IPS DF 19.7 (cell line): ENCODE measurements at regions not wholly inside any gene's neighbourhood (a gene's known extent, or its start where the extent isn't known, plus 50 kb on each side); places are given as distances from the start of the nearest gene placed in this dataset.

ENCODE experiments used
- DNase-seq: peaks from one replicate; pipeline ENCODE4 v3.0.0-alpha.2; 2013; ENCODE audit warnings: low read depth, low spot score

GRCh38 chr10:121171825-121172787 is 320.9 kb downstream of the WDR11 start:
- no peak for DNase-seq

DNA sequence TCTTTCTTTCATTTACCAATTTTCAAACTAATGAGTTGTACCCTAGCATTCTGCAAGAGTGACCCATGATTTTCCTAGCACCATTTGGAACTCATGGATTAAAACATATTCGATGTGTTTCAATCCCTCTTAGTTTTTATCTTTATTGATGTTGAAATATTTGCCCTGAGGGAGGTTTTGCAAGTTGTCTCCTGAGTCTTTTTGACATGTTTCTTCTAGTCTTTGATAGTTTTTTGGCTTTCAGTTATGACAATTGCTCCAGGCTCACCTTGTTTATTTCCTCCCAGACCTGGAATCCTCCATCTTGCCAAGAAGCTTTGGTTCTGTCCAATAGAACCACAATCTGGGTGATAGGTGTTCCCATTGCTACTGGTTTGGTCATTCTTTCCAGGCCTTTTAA is 327.8 kb downstream of the WDR11 start:
- DNase-seq = no peak

DNA sequence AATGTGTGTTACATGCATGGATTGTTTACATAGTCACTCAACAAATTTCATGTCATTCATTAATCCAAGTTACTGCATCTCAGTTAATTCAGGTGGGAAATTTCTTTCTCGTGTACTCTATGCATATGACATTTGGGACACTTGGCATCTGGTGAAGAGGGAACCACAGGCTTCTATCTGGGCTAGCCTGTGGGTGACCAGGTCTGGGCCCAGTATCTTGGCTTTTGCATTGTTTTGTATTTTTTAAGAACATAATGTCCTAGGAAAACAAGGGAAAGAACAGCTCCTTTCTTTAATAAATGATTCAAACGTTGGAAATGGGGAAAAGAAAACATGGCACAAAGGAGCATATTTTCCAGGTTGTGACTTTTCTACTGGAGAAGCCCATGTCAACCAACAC is 331.1 kb downstream of the WDR11 start:
- no peak for DNase-seq

DNA sequence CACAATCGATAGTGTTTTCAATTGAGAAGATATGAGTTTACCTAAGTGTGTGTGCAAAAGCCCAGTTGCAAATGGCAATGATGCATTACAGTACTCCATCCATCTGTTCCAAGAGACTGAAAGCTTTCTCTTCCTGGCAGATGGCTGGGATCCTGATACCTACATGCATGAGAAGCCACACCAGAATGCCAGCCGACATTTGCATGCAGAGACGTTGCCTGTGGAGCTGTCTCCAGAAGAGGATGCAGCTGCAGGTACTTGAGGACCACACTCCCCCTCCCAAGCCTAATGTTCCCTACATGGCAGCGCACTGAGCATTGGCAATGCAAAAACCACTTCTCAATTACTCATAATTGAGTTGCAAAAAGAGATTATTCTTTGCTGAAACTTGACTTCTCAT is 332.1 kb downstream of the WDR11 start:
- DNase-seq = no peak

- DNase-seq = no peak
Measured at GRCh38 chr10:121183707-121184106, 332.5 kb downstream of the WDR11 start.

DNA sequence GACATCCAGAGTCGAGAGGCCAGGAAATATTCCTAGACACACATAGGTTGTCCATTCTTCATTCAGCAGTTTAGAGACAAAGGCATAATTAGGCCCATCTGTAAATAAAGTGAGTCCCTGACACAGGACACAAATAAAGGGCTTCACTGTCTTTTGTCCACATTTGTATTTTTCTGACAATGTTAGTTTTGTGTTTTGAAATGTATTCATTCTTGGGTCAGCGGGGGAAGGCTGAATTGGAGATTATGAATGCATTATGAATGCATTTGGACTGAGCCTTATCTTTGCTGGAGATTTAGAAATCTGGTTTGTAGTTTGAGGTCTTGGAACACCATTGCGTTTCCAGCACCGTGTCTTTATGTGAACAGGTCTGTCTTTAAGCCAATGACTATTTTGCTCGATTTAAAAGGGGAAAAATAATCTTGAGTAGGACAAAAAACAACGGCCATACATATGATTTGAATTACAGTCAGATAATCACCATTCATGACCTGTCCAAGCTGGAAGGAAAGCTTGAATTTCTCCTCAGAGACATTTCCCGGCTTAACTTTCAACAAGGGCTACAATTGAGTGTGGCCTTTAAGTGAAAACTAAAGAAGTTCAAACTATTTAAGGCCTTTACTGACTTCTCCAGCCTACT is 334.8 kb downstream of the WDR11 start:
- no peak for DNase-seq

DNA sequence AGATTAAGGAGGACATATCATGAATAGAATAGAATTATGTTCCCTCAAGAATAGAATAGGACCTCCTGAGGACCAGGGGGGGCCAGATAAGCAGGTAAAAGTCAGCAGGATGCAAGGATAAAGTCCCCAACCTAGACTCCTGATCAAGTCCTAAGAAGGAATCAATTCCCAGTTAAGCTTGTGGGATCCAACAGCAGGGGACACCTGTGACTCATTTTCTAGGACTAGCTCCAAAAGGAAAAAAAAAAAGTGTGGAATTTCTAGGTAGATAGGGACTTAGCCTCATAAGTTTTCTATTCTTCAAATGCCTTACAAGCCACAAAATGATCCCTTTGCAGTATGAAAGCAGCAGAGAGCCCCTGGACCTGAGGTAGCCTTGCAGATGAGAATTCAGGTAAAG is 336.2 kb downstream of the WDR11 start:
- DNase-seq = no peak

DNA sequence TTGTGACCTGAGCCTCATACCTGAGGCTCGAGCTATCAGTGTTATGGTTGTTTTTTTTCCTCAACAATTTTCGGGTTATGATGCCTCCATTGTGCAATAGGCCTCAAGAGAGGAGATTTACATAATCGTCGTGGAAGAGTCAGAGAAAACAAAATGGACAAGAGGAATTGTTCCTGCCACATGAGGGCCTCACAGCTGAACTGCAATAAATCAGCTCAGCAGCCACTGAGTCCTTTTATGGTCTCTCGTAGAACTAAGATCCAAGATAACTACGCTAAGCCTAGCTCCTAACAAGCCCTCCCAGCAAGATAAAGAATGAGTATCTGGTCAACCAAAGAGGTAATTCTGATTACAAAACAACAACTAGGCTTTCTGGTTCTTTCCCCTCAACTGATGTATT is 336.8 kb downstream of the WDR11 start:
- no peak for DNase-seq

DNA sequence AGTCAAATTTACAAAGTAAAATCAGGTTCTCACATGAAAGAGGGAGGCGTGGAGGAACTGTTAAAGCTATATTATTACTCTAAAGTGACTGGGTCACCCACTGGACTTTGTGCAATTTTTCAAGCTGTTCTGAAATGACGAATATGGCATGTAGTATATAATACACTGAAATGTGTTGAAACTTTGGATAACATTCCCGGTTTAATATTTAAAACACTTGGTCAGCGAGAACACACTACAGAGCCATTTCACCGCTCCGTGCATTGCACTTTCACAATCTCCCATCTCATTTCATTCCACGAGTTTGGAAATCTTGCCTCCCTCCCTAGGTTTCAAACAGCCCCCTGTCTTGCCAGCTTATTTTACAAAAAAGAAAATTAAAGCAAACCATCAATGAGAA is 337.9 kb downstream of the WDR11 start:
- DNase-seq = no peak

DNA sequence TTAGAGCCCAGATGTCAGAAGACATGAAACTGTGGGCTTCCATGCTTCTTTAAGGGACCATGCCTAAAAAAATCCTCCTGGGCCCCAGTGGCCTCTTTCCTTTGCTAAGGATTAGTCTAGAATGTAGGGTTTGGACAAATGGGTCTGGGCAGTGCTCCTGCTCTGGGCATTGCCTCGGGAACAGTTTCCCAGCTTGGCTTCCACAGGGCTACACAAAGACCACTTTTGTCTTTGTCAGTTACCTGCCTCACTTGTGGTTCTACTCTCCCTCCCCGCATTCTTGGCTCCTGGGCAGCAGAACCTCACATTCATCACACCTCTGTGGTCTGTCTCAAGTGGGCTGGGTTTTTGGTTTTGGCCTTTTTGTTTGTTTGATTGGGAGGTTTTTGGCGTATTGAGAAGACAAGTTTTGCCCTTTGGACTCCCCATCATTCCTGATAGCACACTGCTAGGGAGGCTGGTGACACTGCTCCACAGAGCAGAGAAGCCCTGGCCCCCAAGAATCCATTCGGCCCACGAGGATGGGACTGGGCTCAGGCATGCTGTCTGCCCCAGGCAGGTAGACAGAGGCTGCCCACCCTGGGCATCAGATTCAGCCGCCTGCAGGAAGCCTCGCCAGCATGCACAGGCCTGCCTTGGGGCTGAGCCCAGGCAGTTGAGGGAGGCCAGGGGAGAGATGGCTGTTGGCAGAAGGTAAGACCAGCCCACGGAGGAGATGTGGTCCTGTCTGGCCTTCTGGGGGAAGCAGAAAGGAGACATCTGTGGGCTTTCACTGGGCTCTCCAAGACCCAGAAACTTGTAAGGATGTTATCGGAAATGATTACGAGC is 343.7 kb downstream of the WDR11 start:
- no peak for DNase-seq

- DNase-seq = no peak
Measured at GRCh38 chr10:121195524-121195910, 344.4 kb downstream of the WDR11 start.

DNA sequence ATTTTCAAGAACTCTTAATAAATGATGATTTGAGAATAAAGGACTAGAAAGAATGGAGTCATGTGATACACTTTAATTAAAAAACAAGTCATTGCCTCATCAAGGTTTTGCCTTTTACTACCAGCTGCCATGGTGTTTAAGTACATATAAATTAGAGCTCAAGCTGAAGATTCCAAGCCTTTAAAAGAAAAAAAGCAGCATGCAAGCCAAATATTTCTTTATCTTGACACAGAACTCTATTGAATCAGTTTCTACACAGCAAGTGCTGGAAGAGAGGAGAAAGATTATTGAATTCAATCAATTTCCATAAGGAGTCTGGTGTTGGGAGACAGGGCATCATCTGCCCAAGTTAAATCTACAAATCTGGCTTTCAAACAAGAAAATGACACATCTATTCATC is 347.9 kb downstream of the WDR11 start:
- no peak for DNase-seq

DNA sequence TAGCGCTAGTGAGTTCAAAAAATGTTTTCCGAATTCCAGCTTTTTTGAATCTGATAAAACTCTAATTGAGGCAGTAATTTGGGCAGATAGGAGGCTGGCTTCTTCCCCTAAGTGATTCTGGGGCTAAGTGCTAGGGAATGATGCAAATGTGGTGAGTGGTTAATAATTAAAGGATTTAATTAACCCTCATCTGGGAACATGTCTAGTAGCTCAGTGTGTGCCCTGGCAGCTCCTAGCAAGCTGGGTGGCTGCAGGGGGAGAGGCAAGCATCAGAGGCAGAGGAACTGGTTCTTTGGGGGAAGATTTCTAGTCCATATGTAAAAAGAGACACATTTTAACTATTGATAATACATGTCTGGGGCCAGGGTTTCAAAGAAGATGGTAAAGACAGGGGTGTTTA is 354.5 kb downstream of the WDR11 start:
- no peak for DNase-seq

DNA sequence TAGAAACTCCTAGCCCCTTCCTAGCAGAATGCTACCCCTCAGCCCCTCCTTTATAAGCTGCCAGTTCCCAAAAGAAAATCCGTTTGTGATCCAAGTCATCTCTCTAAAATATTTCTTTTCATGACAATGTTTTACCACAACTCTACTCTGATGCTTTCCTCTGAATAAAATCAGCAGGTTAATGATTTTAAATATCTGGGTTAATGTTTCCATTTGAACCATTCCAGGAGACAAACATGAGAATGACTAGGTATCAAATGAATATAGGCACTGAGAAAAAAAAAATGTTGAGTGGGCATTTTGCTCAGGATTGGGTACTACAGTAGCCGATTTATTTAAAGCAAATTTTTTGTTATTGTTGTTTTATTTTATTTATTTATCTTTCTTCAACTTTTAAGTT is 360.3 kb downstream of the WDR11 start:
- DNase-seq = no peak

DNA sequence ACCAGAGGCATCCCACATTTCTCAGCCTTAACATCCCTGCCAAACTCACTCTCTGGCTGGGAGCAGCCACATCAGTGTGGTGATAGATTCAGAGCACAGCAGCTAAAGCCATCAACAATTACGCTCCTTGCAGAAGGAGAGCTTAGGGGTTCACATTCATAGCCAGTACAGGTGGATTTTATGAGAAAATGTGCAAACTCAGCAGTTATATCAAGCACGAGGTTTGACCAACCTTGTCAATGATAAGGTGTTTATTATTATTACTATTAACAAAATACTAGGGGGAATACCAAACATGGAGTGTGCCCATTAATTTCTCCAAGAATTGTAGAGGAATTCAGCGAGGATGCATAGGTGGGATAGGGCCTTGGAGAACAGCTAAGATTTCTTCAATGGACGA is 362.3 kb downstream of the WDR11 start:
- DNase-seq = no peak

DNA sequence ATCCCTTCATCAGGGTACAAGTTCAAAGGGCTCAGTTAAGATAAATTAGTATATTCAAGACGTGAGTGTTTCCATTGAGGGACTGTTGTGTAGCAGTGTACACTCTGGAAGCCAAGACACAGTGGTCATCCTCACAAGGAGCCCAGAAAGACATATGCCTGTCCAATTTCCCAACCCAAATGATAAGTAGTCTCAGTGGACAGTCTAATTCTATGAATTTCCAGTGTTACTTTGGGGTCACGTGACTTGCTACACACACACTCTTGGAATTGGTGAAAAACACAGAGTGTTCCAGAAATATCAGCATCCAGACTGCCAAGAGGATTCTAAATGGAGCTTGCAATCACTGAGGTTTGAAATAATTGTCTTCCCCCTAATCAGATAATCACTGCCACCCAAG is 365.1 kb downstream of the WDR11 start:
- DNase-seq = no peak

DNA sequence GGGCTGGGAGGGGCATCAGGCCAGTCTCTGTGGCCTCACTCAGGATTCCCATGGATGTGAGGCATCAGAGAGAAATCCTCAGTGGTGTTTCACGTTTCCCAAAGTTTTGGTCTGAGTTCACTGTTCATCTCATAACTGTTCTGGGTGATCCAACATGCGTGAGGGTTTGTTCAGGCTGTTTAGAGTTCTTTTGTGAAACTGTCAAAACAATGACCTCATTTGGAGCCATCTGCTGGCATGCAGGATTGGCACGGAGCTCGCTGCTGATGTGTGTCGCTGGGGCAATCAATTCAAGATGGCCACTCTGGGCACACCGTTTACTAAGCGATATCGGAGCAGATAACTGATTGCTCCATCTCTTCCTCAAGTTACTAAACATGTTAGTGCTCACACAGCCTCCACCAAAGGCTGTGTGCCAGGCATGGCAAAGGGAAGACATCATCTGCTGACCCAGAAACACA is 365.6 kb downstream of the WDR11 start:
- no peak for DNase-seq

DNA sequence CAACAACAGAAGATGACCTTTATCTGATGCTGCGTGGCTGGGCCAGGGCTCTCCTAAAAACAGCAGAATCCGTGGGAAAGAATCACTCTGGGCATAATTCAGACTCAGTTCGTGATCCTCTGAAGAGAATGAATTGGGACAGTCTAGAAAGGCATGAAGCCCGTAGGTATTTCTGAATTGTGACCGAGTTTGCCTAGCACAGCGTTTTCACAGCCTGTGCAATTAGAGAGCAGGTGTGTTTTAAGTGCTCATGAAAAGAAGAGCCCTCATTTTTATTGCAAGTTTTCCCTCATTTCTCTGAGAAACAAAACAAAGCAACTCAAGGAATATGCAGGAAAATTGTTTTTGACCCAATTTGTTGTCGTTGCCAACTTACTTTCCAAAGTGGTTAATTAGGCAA is 366.2 kb downstream of the WDR11 start:
- DNase-seq = no peak

DNA sequence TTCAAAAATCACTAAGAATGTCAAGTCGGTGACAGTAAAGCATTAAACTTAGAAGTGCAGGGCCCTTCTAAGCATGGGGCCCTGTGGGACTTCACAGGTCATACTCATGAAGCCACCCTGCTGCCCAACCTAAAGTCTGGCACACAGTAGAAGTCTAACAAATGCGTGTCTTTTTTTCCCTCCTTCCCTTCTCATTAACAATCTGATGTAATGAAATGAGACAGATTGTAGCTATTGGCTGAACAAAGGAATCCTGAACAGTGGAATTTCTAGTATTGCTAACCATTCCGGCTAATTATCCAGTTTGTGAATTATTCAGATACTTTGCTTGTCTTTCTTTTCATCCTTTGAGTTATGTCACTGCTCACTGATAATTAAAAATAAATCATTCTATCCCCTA is 369.9 kb downstream of the WDR11 start:
- no peak for DNase-seq

DNA sequence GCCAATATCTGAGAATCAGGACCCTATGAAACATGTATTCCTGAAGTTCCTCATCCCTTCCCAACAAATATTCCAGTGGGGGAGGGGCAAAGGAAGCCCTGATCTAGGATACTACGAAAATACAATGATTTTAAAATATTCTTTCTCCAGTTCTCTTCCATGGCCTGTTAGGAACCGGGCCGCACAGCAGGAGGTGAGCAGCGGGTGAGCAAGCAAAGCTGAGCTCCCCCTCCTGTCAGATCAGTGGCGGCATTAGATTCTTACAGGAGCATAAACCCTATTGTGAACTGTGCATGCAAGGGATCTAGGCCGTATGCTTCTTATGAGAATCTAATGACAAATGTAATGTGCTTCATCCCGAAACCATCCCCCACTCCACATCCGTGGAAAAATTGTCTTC is 370.8 kb downstream of the WDR11 start:
- no peak for DNase-seq

GRCh38 chr10:121222842-121223241 is 371.7 kb downstream of the WDR11 start:
- no peak for DNase-seq

DNA sequence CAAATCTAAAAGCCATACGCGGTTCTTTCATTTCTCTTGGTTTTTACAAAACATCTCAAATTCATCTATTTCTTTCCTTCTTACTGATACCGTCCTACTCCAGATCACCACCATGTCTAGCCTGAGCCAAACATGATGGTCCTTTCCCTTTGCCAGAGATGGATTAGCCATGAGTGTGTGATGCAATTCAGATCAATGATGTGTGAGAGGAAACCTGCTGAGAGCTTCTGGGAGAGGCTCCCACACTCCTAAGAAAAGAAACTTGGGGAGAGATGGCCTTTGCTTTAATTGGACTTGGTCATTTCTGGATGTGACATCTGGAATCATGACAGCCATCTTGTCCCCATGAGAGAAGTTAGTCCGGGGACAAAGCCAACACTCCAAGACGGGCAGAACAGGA is 367.2 kb downstream of the FGFR2 start:
- no peak for DNase-seq
